ENCODE measurements at regions not wholly inside any gene's neighbourhood (a gene's known extent, or its start where the extent isn't known, plus 50 kb on each side); places are given as distances from the start of the nearest gene placed in this dataset.

DNA sequence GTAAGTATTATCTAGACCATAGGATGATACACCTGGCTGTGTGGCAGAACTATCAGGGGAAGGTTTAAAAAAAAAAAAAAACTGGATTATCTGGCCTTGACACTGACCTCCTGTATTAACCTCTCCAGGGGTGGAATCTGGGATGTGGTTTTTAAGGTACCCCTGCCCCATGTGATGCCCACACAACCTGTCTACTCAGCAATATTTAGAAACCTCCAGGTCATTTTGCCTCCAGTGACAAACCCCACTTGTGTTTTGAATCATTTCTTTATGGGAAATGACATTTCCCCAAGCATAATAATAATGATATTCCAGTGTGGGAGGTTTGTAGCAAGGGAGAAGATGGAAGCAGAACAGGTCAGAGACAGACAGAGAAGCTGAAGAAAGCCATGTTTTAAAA, 179.1 kb downstream of the RSL24D1 start:
- TF ChIP-seq, protein P1, sequence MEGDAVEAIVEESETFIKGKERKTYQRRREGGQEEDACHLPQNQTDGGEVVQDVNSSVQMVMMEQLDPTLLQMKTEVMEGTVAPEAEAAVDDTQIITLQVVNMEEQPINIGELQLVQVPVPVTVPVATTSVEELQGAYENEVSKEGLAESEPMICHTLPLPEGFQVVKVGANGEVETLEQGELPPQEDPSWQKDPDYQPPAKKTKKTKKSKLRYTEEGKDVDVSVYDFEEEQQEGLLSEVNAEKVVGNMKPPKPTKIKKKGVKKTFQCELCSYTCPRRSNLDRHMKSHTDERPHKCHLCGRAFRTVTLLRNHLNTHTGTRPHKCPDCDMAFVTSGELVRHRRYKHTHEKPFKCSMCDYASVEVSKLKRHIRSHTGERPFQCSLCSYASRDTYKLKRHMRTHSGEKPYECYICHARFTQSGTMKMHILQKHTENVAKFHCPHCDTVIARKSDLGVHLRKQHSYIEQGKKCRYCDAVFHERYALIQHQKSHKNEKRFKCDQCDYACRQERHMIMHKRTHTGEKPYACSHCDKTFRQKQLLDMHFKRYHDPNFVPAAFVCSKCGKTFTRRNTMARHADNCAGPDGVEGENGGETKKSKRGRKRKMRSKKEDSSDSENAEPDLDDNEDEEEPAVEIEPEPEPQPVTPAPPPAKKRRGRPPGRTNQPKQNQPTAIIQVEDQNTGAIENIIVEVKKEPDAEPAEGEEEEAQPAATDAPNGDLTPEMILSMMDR (IDR thresholded peaks at IDR 0.05), result no peak
- no peak for TF ChIP-seq EZH2phosphoT487 (IDR thresholded peaks at IDR 0.05)
- no peak for TF ChIP-seq EZH2 (IDR thresholded peaks at IDR 0.05)
